HG03460 (cell line): ENCODE measurements at regions not wholly inside any gene's neighbourhood (a gene's known extent, or its start where the extent isn't known, plus 50 kb on each side); places are given as distances from the start of the nearest gene placed in this dataset.
"Not testable (repeated sequence)": the region's sequence is repeated elsewhere in the genome, so short reads cannot be mapped to it uniquely, and the experiment has no call there.

Experiments
- ATAC-seq: cut with Tn5 transposase; IDR thresholded peaks from one replicate; pipeline ENCODE4 v1.9.1; 2021; ENCODE audit not compliant: unreplicated experiment

- ATAC-seq = no peak
Observed at GRCh38 chr5:4581289-4581688, 558.8 kb upstream of the ADAMTS16 start.

- no peak for ATAC-seq
Observed at GRCh38 chr5:4584982-4585381, 555.1 kb upstream of the ADAMTS16 start.

- ATAC-seq = no peak
Observed at GRCh38 chr5:4613440-4613839, 526.7 kb upstream of the ADAMTS16 start.

GRCh38 chr5:4614088-4614487 lies 526.0 kb upstream of the ADAMTS16 start:
- no peak for ATAC-seq

GRCh38 chr5:4615369-4615768 lies 524.8 kb upstream of the ADAMTS16 start:
- not testable (repeated sequence) for ATAC-seq

- ATAC-seq = no peak
Observed at GRCh38 chr5:4625206-4625896, 514.8 kb upstream of the ADAMTS16 start.

GRCh38 chr5:4627131-4627530 lies 513.0 kb upstream of the ADAMTS16 start:
- no peak for ATAC-seq

GRCh38 chr5:4627929-4628328 lies 512.2 kb upstream of the ADAMTS16 start:
- no peak for ATAC-seq

GRCh38 chr5:4628645-4629385 lies 511.3 kb upstream of the ADAMTS16 start:
- no peak for ATAC-seq

- ATAC-seq = no peak
Observed at GRCh38 chr5:4630031-4630430, 510.1 kb upstream of the ADAMTS16 start.

- no peak for ATAC-seq
Observed at GRCh38 chr5:4634342-4634741, 505.8 kb upstream of the ADAMTS16 start.

GRCh38 chr5:4636378-4636777 lies 503.8 kb upstream of the ADAMTS16 start:
- no peak for ATAC-seq

- no peak for ATAC-seq
Observed at GRCh38 chr5:4639946-4640345, 500.2 kb upstream of the ADAMTS16 start.

GRCh38 chr5:4640795-4641194 lies 499.3 kb upstream of the ADAMTS16 start:
- ATAC-seq = no peak

GRCh38 chr5:4642525-4642924 lies 497.6 kb upstream of the ADAMTS16 start:
- ATAC-seq = no peak

GRCh38 chr5:4643190-4643589 lies 496.9 kb upstream of the ADAMTS16 start:
- ATAC-seq = no peak

- ATAC-seq = no peak
Observed at GRCh38 chr5:4643960-4644359, 496.2 kb upstream of the ADAMTS16 start.

GRCh38 chr5:4646715-4647375 lies 493.3 kb upstream of the ADAMTS16 start:
- no peak for ATAC-seq

- ATAC-seq = no peak
Observed at GRCh38 chr5:4647955-4648354, 492.2 kb upstream of the ADAMTS16 start.

- no peak for ATAC-seq
Observed at GRCh38 chr5:4651806-4652565, 488.1 kb upstream of the ADAMTS16 start.

- ATAC-seq = no peak
Observed at GRCh38 chr5:4653475-4653874, 486.7 kb upstream of the ADAMTS16 start.
